ENCODE measurements at regions not wholly inside any gene's neighbourhood (a gene's known extent, or its start where the extent isn't known, plus 50 kb on each side); places are given as distances from the start of the nearest gene placed in this dataset.
"Not testable (repeated sequence)": the region's sequence is repeated elsewhere in the genome, so short reads cannot be mapped to it uniquely, and the experiment has no call there.

DNA sequence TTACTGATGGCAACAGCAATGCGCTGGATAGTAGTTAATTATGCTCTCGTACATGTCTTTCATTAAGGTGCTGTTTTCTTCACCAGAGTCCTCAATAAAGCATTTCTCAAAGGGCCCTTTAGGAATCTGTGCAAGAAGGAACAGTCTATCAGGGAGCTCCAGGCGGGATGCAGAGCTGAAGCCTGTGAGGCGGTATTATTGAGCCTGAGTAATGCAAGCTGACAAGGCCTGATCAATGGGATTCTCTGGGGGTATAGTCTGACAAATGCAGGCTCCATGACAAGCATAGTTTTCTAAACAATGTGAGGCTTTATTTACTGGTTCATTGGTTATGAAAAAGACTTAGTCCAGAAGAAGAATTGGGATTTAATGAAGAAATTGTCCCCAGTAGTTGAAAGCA, 530.9 kb upstream of the CBLB start:
- DNase-seq = no peak

- DNase-seq = no peak
Measured at GRCh38 chr3:106401666-106402490, 533.1 kb upstream of the CBLB start.

DNA sequence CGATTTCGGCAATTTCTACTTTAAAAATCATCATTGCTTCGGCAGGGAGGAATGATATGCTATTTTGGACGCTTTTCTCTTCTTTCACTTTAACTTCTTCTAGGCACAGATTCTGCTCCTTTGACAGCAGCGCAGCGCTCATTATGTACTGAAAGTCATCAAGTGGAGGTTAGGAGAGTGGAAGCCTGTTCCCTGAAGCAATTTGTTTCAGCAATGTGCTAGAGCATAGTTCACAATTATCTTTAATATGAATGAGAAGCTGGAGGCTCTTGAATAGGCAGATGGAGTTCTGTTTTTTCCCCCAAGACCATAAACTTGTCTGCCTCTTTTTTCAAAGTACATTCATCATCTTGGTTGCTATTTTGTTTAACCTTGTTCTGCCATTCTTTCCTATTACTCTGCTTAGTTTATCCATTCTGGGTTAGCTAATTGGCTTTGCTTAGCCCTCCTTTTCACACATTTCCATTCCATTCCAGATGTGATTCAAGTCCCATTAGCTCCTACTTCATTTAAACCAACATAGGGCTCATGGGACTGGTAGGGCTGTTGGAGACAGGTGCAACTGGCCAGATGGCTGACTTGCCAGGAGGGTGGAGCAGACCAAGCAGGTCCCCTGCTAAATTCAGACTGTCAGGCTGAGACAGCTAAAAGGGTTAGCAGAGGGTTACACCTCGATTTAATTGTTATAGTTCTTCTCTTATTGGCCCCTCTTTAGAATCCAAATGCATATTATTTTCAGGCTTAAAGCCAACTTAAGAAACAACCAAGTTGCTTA, 534.7 kb upstream of the CBLB start:
- no peak for DNase-seq

- DNase-seq = no peak
Measured at GRCh38 chr3:106413683-106414082, 544.9 kb upstream of the CBLB start.

DNA sequence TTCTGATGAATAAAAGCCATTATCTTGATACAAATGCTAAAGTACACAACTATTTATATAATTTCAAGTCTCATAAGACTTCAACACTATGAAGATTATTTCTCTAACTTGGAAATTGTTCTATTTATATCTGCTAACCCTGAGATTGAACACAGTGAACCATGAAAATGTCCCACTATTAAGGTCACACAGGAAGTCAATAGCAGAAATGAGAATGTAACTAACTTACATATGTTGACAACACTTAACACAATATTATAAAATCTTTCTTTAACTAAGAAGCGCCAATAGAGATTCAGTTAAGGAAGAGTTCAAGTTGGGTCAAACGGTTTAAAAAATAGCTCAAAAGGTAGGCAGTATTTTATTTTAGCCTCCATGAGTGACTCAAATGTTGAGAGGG, 551.8 kb upstream of the CBLB start:
- DNase-seq = no peak

DNA sequence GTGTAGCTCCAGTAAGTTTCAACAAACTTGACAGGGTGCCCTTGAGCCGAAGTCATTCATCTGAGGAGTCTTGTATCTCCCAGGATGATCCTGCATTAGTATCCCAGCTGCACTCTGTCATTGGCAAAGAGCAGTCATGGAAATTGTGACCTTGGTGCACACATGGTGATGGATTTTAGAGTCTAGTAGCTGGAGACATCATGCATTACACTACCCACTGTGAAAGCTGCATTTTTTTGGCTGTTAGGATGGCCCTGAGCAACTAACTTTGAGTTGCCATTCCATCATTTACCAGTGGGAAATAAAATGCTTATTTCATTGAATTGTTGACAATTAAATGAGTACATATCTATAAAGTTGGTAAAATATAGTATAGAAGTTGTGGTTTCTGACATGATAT, 552.6 kb upstream of the CBLB start:
- no peak for DNase-seq

GRCh38 chr3:106421909-106422308, 553.1 kb upstream of the CBLB start:
- no peak for DNase-seq

- DNase-seq = no peak
Measured at GRCh38 chr3:106423321-106424225, 554.8 kb upstream of the CBLB start.

DNA sequence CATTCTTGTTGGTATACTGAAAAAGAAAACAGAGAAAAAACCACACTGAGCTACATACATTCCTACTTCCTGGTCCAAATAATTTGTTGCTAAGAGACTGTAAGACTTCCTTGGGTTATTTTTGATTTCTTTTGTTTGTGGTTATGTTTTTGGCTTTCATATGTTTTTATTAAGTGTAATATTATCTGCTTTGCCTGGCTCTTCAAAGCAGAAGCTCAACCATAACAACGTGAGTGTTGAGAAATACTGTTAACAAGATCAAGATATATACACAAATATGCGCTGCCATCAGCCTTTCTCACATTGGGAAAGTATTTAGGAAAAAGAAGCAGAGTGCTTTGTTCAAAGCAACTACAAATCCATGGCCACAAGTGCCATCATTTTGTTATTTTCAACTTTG, 556.2 kb upstream of the CBLB start:
- DNase-seq = no peak

DNA sequence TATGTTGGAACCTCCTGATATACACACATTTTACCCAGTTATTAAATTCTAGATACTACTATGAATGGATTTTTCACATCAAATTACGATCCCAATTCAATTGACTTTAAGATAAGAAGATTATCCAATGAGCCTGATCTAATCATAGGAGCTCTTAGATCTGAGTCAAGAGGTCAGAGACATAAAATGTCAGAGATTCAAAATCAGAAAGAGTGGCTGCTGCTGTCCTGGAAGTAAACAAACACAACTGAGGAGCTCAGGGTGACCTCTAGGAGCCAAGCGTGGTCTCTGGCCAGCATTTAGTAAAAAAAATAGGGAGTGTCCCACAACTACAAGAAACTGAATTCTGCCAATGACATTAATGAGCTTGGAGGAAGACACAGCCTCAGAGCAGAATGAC, 557.1 kb upstream of the CBLB start:
- DNase-seq = no peak

GRCh38 chr3:106428565-106428994, 559.8 kb upstream of the CBLB start:
- no peak for DNase-seq

GRCh38 chr3:106431721-106432120, 562.9 kb upstream of the CBLB start:
- no peak for DNase-seq

DNA sequence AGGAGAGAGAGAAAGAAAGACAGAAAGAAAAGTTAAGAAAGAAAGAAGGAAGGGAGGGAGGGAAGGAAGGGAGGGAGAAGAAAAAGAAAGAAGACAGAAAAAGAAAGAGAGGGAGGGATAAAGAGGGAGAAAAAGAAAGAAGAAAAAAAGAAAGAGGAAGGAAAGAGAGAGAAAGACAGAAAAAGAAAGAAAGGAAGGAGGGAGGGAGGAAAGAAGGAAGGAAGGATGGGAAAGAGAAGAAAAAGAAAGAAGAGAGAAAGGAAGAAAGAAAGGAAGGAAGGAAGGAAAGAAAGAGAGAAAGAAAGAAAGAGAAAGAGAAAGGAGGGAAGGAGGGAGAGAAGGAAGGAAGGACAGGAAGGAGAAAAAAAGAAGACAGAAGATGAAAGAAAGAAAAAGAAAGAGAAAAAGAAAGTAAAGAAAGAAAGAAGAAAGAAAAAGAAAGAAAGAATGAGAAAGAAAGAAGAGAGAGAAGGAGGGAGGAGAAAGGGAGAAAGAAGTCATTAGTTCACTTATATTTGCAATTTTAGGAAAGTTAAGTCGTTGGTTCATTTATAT, 567.2 kb upstream of the CBLB start:
- no peak for DNase-seq

- DNase-seq = no peak
Measured at GRCh38 chr3:106438887-106439286, 570.1 kb upstream of the CBLB start.

- no peak for DNase-seq
Measured at GRCh38 chr3:106440672-106441071, 571.9 kb upstream of the CBLB start.

DNA sequence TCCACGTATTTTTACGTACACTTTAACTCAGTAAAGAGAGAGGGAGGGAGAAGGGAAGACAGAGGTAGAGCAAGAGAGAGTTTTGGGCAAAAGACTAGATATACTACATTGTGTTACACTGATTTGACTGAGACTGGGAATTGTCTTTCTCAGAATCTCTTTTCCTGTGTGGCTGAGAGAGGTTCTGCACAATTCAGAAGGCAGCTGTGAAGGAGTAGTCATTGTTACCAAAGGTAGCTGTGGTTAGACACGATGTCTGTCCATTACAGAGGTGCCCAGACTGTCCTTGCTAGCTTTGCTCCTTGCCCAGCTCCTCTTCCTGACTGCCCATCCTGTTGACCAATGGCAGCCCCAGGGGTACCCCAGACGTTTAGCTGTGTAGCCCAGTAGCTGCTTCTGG, 577.5 kb upstream of the CBLB start:
- no peak for DNase-seq

GRCh38 chr3:106447723-106448301, 579.0 kb upstream of the CBLB start:
- no peak for DNase-seq

DNA sequence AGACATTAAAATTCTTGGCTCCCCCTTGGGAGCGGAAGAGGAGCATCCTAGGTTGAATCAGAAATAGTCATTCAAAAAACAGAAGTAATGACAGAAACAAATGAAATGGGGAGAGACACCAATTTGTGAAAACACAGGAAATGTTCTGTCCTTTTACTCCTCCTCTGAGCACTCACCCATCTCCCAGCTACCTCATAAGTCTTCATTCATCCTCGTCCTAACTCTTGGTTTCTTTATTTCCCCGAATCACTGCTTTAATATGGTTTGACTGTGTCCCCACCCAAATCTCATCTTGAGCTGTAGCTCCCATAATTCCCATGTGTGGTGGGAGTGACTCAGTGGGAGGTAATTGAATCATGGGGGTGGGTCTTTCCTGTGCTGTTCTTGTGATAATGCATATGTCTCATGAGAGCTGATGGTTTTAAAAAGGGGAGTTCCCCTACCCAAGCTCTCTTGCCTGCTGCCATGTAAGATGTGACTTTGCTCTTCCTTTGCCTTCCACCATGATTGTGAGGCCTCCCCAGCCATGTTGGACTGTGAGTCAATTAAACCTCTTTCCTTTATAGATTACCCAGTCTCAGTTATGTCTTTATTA, 579.7 kb upstream of the CBLB start:
- not testable (repeated sequence) for DNase-seq

DNA sequence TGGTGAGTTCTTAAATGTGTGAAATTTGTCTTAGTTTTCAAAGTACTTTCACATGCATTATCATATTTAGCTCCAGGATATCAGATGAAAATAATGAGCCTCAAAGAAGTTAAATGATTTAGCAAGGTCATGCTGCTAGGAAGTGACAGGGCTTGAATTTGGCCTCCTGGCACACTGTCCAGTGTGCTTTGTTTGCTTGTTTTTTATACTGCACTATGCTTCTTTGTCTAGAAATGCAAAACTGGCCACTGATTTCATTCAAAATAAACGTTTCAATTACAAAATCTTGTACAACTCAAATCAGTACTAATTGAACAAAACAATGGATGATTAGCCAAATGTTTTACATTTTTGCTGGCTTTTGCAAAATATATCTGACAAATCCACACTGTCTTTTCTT, 583.3 kb upstream of the CBLB start:
- DNase-seq = no peak

DNA sequence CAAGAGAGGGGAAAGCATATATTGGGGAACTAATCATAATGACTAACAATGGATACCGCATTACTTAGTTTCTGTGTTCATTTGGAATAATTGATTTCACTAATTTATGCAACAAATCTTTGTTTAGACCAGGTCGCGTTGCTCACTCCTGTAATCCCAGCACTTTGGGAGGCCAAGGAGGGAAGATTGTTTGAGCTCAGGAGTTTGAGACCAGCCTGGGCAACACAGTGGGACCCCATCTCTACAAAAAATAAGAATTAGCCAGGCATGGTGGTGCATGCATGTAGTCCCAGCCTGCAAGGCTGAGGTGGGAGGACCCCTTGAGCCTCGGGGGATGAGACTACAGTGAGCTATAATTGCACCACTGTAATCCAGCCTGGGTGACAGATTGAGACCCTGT, 585.7 kb upstream of the CBLB start:
- no peak for DNase-seq

All from left kidney (tissue), 1 donor.